Parathyroid adenoma (tissue), 2 donors: ENCODE measurements at regions not wholly inside any gene's neighbourhood (a gene's known extent, or its start where the extent isn't known, plus 50 kb on each side); places are given as distances from the start of the nearest gene placed in this dataset.

Experiments used
- H2AFZ ChIP-seq: fragments of 300-600 bp; sonication (generic); one replicate; pipeline ENCODE4 v1.7.0; 2017; ENCODE audit warnings: antibody characterized with exemption, mild to moderate bottlenecking
- H3K27ac ChIP-seq: fragments of 300-600 bp; sonication (generic); one replicate; pipeline ENCODE4 v1.7.0; 2017
- H3K27me3 ChIP-seq: fragments of 300-600 bp; sonication (generic); one replicate; pipeline ENCODE4 v1.7.0; 2017; ENCODE audit warnings: low read length; ENCODE audit not compliant: control insufficient read depth, insufficient read depth
- H3K36me3 ChIP-seq: fragments of 300-600 bp; sonication (generic); one replicate; pipeline ENCODE4 v1.7.0; 2017; ENCODE audit warnings: low read length; ENCODE audit not compliant: control insufficient read depth, insufficient read depth
- H3K4me1 ChIP-seq: fragments of 300-600 bp; sonication (generic); one replicate; pipeline ENCODE4 v1.7.0; 2017; ENCODE audit warnings: control low read depth
- H3K4me2 ChIP-seq: fragments of 300-600 bp; sonication (generic); one replicate; pipeline ENCODE4 v1.7.0; 2017; ENCODE audit warnings: low read length
- H3K4me3 ChIP-seq: fragments of 300-600 bp; sonication (generic); one replicate; pipeline ENCODE4 v1.7.0; 2017; ENCODE audit warnings: low read depth, low read length
- H3K79me2 ChIP-seq: fragments of 300-600 bp; sonication (generic); one replicate; pipeline ENCODE4 v1.7.0; 2017; ENCODE audit warnings: control low read depth
- H3K9ac ChIP-seq: fragments of 300-600 bp; sonication (generic); one replicate; pipeline ENCODE4 v1.7.0; 2017; ENCODE audit warnings: mild to moderate bottlenecking
- H3K9me3 ChIP-seq: fragments of 300-600 bp; sonication (generic); one replicate; pipeline ENCODE4 v1.7.0; 2017; ENCODE audit warnings: low read length; ENCODE audit not compliant: control insufficient read depth
- TF ChIP-seq, protein P1 (sequence below): fragments of 300-600 bp; sonication (generic); IDR thresholded peaks from one replicate; pipeline ENCODE4 v1.7.0; 2017; ENCODE audit warnings: antibody characterized with exemption, mild to moderate bottlenecking
- donor health status: primary hyperparathyroidism.

DNA sequence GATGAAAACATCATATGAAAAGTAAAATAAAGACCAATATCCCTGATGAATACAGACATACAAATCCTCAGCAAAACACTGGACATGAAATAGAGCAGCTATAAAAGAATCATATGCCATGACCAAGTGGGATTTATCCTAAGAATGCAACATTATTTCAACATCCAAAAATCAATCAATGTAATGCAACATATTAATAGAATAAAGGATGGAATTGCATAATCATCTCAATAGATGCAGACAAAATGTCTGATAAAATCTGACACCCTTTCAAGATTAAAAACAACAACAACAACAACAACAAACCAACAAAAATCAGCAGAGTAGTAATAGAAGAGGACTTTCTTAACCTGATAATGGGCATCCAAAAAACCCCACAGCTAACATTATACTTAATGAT is 63.8 kb upstream of the IL1R1 start:
- TF ChIP-seq, protein P1, sequence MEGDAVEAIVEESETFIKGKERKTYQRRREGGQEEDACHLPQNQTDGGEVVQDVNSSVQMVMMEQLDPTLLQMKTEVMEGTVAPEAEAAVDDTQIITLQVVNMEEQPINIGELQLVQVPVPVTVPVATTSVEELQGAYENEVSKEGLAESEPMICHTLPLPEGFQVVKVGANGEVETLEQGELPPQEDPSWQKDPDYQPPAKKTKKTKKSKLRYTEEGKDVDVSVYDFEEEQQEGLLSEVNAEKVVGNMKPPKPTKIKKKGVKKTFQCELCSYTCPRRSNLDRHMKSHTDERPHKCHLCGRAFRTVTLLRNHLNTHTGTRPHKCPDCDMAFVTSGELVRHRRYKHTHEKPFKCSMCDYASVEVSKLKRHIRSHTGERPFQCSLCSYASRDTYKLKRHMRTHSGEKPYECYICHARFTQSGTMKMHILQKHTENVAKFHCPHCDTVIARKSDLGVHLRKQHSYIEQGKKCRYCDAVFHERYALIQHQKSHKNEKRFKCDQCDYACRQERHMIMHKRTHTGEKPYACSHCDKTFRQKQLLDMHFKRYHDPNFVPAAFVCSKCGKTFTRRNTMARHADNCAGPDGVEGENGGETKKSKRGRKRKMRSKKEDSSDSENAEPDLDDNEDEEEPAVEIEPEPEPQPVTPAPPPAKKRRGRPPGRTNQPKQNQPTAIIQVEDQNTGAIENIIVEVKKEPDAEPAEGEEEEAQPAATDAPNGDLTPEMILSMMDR: no peak
- no peaks in the 10 kb centered on the region for H3K27me3 ChIP-seq
- no peak overlapping the region for H3K4me2 ChIP-seq
- no peak overlapping the region for H3K4me3 ChIP-seq
- no peaks in the 10 kb centered on the region for H3K36me3 ChIP-seq
- H3K9ac ChIP-seq: no peak overlapping the region
- H3K9me3 ChIP-seq: no peaks in the 10 kb centered on the region
- no peak overlapping the region for H3K27ac ChIP-seq
- no peak overlapping the region for H2AFZ ChIP-seq
- peaks cover 13% of the 10 kb centered on the region for H3K79me2 ChIP-seq
- H3K4me1 ChIP-seq: peaks cover 9% of the 10 kb centered on the region

GRCh38 chr2:102080451-102081242 is 61.9 kb upstream of the IL1R1 start:
- no peak overlapping the region for H3K4me2 ChIP-seq
- no peaks in the 10 kb centered on the region for H3K36me3 ChIP-seq
- no peaks in the 10 kb centered on the region for H3K27me3 ChIP-seq
- peaks cover 13% of the 10 kb centered on the region for H3K79me2 ChIP-seq
- TF ChIP-seq, protein P1: no peak
- H3K9ac ChIP-seq: no peak overlapping the region
- no peak overlapping the region for H2AFZ ChIP-seq
- no peaks in the 10 kb centered on the region for H3K9me3 ChIP-seq
- peaks cover 17% of the 10 kb centered on the region for H3K4me1 ChIP-seq
- no peak overlapping the region for H3K4me3 ChIP-seq
- no peak overlapping the region for H3K27ac ChIP-seq

- H3K36me3 ChIP-seq: no peaks in the 10 kb centered on the region
- H3K79me2 ChIP-seq: peaks cover 13% of the 10 kb centered on the region
- no peak overlapping the region for H2AFZ ChIP-seq
- no peaks in the 10 kb centered on the region for H3K27me3 ChIP-seq
- no peak overlapping the region for H3K27ac ChIP-seq
- TF ChIP-seq, protein P1: no peak
- no peaks in the 10 kb centered on the region for H3K9me3 ChIP-seq
- H3K4me2 ChIP-seq: no peak overlapping the region
- H3K4me1 ChIP-seq: peaks cover 20% of the 10 kb centered on the region
- no peak overlapping the region for H3K9ac ChIP-seq
- H3K4me3 ChIP-seq: no peak overlapping the region
These were observed 61.4 kb upstream of the IL1R1 start for GRCh38 chr2:102081243-102081522.

DNA sequence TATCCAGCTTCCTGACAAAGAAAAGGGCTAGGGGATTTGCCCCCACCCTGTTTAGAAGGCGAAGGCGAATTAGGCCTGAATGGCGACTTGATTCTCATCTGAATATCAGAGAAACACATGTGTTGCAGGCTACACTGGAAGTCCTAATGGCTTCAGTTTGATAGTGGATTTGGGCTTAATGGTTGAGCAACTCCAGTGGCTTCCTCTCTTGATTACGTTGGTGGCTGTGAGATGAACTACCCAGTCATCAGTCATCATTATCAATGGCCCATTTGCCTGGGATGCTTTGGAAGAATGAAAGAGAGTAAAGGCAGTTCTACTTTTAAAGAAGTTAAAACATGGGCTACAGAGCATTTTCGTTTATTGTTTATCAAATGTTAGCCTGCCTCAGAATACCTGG is 60.9 kb upstream of the IL1R1 start:
- no peaks in the 10 kb centered on the region for H3K36me3 ChIP-seq
- H2AFZ ChIP-seq: no peak overlapping the region
- no peak overlapping the region for H3K27ac ChIP-seq
- no peak overlapping the region for H3K4me3 ChIP-seq
- H3K4me1 ChIP-seq: peaks cover 20% of the 10 kb centered on the region
- peaks cover 11% of the 10 kb centered on the region for H3K79me2 ChIP-seq
- H3K4me2 ChIP-seq: no peak overlapping the region
- no peak overlapping the region for H3K9ac ChIP-seq
- TF ChIP-seq, protein P1: no peak
- no peaks in the 10 kb centered on the region for H3K27me3 ChIP-seq
- no peaks in the 10 kb centered on the region for H3K9me3 ChIP-seq
